Mesenchymal stem cell (in vitro differentiated cells and primary cell): ENCODE measurements at regions not wholly inside any gene's neighbourhood (a gene's known extent, or its start where the extent isn't known, plus 50 kb on each side); places are given as distances from the start of the nearest gene placed in this dataset.

ENCODE experiments used
- DNase-seq: peaks from one replicate; pipeline ENCODE4 v3.0.0-alpha.2; 2013
- H2AFZ ChIP-seq: one replicate; pipeline ENCODE4 v1.6.1; 2013; ENCODE audit warnings: low read depth, mild to moderate bottlenecking, control low read depth, inconsistent platforms, low read length, moderate library complexity
- H2AK5ac ChIP-seq: 2 replicates; pipeline ENCODE4 v1.6.1; 2013; ENCODE audit warnings: low read length, moderate library complexity, mild to moderate bottlenecking, inconsistent platforms; ENCODE audit not compliant: severe bottlenecking
- H2BK120ac ChIP-seq: one replicate; pipeline ENCODE4 v1.6.1; 2013; ENCODE audit warnings: low read depth, mild to moderate bottlenecking, inconsistent platforms, low read length, moderate library complexity
- H2BK12ac ChIP-seq, 2 experiments: one replicate each; pipeline ENCODE4 v1.6.1; 2013; ENCODE audit warnings: inconsistent platforms in 2 of 2, low read length in 2 of 2, mild to moderate bottlenecking in 2 of 2, moderate library complexity in 2 of 2, control low read depth in 1 of 2
- H2BK15ac ChIP-seq: one replicate; pipeline ENCODE4 v1.6.1; 2013; ENCODE audit warnings: mild to moderate bottlenecking, low read depth, inconsistent platforms; ENCODE audit not compliant: poor library complexity, severe bottlenecking
- H2BK5ac ChIP-seq: 2 replicates; pipeline ENCODE4 v1.6.1; 2013; ENCODE audit warnings: low read depth, mild to moderate bottlenecking, low read length, control low read depth, inconsistent platforms; ENCODE audit not compliant: poor library complexity, severe bottlenecking
- H3K14ac ChIP-seq, 2 experiments: one replicate each; pipeline ENCODE4 v1.6.1; 2013; ENCODE audit warnings: inconsistent platforms in 2 of 2, low read length in 2 of 2, control low read depth in 1 of 2, mild to moderate bottlenecking in 1 of 2, moderate library complexity in 1 of 2
- H3K18ac ChIP-seq, 2 experiments: one replicate each; pipeline ENCODE4 v1.6.1; 2013; ENCODE audit warnings: inconsistent platforms in 2 of 2, low read length in 2 of 2, control low read depth in 1 of 2, low read depth in 1 of 2, mild to moderate bottlenecking in 1 of 2
- H3K23ac ChIP-seq, 2 experiments: one replicate each; pipeline ENCODE4 v1.6.1; 2013; ENCODE audit warnings: inconsistent platforms in 2 of 2, low read length in 2 of 2, mild to moderate bottlenecking in 2 of 2, moderate library complexity in 2 of 2, control low read depth in 1 of 2
- H3K27ac ChIP-seq: 2 replicates; pipeline ENCODE4 v1.5.1; 2013; ENCODE audit warnings: mild to moderate bottlenecking, moderate library complexity, low read length, control low read depth, inconsistent platforms; ENCODE audit not compliant: poor library complexity, severe bottlenecking
- H3K27me3 ChIP-seq, 2 experiments: 2 replicates each; pipeline versions ENCODE4 v1.6.1 to v1.7.0; 2013; ENCODE audit warnings: low read length in 2 of 2, mild to moderate bottlenecking in 2 of 2, moderate library complexity in 2 of 2, control low read depth in 1 of 2, inconsistent platforms in 1 of 2; ENCODE audit not compliant: control insufficient read depth in 1 of 2, insufficient read depth in 1 of 2
- H3K36me3 ChIP-seq, 2 experiments: 2 replicates each; pipeline versions ENCODE4 v1.6.1 to v1.7.0; 2013; ENCODE audit warnings: low read length in 2 of 2, control low read depth in 1 of 2, inconsistent platforms in 1 of 2, low read depth in 1 of 2, mild to moderate bottlenecking in 1 of 2; ENCODE audit not compliant: insufficient read depth in 2 of 2, control insufficient read depth in 1 of 2
- H3K4ac ChIP-seq, 2 experiments: one replicate each; pipeline ENCODE4 v1.6.1; 2013; ENCODE audit warnings: inconsistent platforms in 2 of 2, low read length in 2 of 2, mild to moderate bottlenecking in 2 of 2, moderate library complexity in 2 of 2, control low read depth in 1 of 2, low read depth in 1 of 2
- H3K4me1 ChIP-seq: 2 replicates; pipeline ENCODE4 v1.6.1; 2013; ENCODE audit warnings: low read depth, low read length, control low read depth; ENCODE audit not compliant: control insufficient read depth, insufficient read depth
- H3K4me2 ChIP-seq: 2 replicates; pipeline ENCODE4 v1.6.1; 2013; ENCODE audit warnings: low read length, mild to moderate bottlenecking, inconsistent platforms; ENCODE audit not compliant: poor library complexity, severe bottlenecking
- H3K4me3 ChIP-seq, 2 experiments: 2 replicates each; pipeline versions ENCODE4 v1.5.1 to v1.7.0; 2013; ENCODE audit warnings: low read length in 2 of 2, mild to moderate bottlenecking in 2 of 2, control low read depth in 1 of 2, low read depth in 1 of 2; ENCODE audit not compliant: insufficient read depth in 1 of 2
- H3K79me1 ChIP-seq: replicated peaks from 2 replicates; pipeline ENCODE4 v1.6.1; 2013; ENCODE audit warnings: mild to moderate bottlenecking, control low read depth, low read length, inconsistent platforms; ENCODE audit not compliant: poor library complexity, severe bottlenecking
- H3K9ac ChIP-seq: 2 replicates; pipeline ENCODE4 v1.7.0; 2013; ENCODE audit warnings: mild to moderate bottlenecking, low read length, moderate library complexity
- H3K9me3 ChIP-seq: 2 replicates; pipeline ENCODE4 v1.7.0; 2013; ENCODE audit warnings: mild to moderate bottlenecking, low read length; ENCODE audit not compliant: control insufficient read depth
- H4K8ac ChIP-seq: one replicate; pipeline ENCODE4 v1.6.1; 2013; ENCODE audit warnings: inconsistent platforms, mild to moderate bottlenecking, low read length, moderate library complexity
- H4K91ac ChIP-seq: one replicate; pipeline ENCODE4 v1.6.1; 2013; ENCODE audit warnings: mild to moderate bottlenecking, low read length, inconsistent platforms
- WGBS: methylation state at CpG from one replicate; pipeline ENCODE4 v1.1.7; 2013; ENCODE audit warnings: mixed read lengths; 5-methylcytosine and 5-hydroxymethylcytosine counted together

DNA sequence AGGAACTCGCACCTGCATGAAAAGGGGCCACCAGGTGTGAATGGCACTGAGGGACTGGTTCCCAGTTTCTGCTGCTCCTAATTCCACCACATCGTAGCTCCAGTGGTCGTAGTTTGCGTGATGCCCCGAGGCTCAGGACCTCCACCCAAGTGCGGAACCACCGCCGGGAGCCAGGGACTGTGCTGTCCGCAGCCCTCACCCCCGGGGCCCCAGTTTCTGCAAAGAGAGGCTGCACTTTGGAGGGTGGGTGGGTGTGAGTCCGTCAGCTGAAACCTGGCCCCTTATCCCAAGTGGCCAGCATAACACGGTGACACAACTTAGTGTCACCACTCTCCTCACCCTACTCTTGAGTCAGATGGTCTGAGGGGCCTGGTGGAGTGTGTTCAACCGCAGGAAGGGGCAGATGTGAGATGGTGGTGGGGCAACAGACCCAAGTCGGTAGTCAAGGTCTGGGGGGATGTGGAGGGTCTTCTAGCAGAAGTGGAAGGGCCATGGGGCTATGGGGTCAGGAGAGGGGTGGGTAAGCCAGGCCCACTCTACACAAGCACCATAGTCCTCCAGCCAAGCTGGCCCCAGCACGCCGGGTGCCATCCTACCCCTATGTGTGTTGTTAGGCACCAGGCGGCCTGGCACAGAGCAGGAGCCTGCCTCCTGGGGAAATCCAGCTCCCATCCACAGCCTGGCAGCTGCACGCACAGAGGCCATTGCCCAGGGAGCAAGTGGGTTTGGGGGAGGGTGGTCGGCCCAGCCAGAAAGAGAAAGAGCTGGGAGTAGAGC, 1301.6 kb downstream of the UQCRFS1 start:
- H3K36me3 ChIP-seq, result no peaks in the 10 kb centered on the region
- no peaks in the 10 kb centered on the region for H3K4me1 ChIP-seq
- no peak overlapping the region for H3K4me2 ChIP-seq
- H3K27me3 ChIP-seq, result no peaks in the 10 kb centered on the region
- no peak overlapping the region for H3K27ac ChIP-seq
- no peak overlapping the region for H3K9ac ChIP-seq
- WGBS, result 75% methylated on average over 15 of the region's 19 CpGs
- H3K14ac ChIP-seq, result no peak overlapping the region
- no peak overlapping the region for H3K4ac ChIP-seq
- no peak for DNase-seq
- no peak overlapping the region for H2BK15ac ChIP-seq
- no peak overlapping the region for H3K23ac ChIP-seq
- no peak overlapping the region for H4K8ac ChIP-seq
- H3K18ac ChIP-seq, result no peak overlapping the region
- H2AK5ac ChIP-seq, result no peak overlapping the region
- H2BK5ac ChIP-seq, result no peak overlapping the region
- H2BK12ac ChIP-seq, result no peak overlapping the region
- H3K9me3 ChIP-seq, result no peaks in the 10 kb centered on the region
- no peak overlapping the region for H4K91ac ChIP-seq
- no peak overlapping the region for H2AFZ ChIP-seq
- H2BK120ac ChIP-seq, result no peak overlapping the region
- no peaks in the 10 kb centered on the region for H3K79me1 ChIP-seq
- H3K4me3 ChIP-seq, result no peak overlapping the region

DNA sequence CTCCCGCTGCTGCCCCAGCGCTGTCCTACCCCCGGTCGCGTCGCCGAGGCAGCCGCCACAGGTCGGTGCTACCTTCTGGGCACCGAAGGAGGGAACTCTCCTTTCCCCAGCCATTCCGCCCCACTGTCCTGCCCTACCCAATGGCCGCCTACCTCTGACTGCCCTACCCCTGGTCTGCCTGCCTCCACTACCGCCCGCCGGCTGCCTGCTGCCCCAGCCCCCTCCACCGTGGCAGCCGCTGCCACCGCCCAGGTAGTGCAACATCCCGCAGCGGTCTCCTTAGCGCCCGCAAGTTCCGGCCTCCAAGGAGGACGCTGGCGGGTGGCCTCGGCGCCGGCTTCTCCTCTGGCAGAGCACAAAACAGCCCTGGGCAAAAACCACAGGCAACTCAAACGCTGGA, 1303.1 kb downstream of the UQCRFS1 start:
- no peak overlapping the region for H3K4me2 ChIP-seq
- no peak overlapping the region for H3K18ac ChIP-seq
- no peak overlapping the region for H2AFZ ChIP-seq
- H3K23ac ChIP-seq, result no peak overlapping the region
- 95% methylated on average over 28 of the region's 29 CpGs for WGBS
- no peak overlapping the region for H4K8ac ChIP-seq
- H3K4me3 ChIP-seq, result no peak overlapping the region
- no peak overlapping the region for H3K4ac ChIP-seq
- H2BK15ac ChIP-seq, result no peak overlapping the region
- no peaks in the 10 kb centered on the region for H3K27me3 ChIP-seq
- no peak overlapping the region for H4K91ac ChIP-seq
- no peak overlapping the region for H3K14ac ChIP-seq
- no peak overlapping the region for H2BK120ac ChIP-seq
- no peak overlapping the region for H2BK5ac ChIP-seq
- no peak overlapping the region for H2BK12ac ChIP-seq
- H3K36me3 ChIP-seq, result no peaks in the 10 kb centered on the region
- H3K9ac ChIP-seq, result no peak overlapping the region
- no peaks in the 10 kb centered on the region for H3K4me1 ChIP-seq
- DNase-seq, result no peak
- no peaks in the 10 kb centered on the region for H3K9me3 ChIP-seq
- H3K27ac ChIP-seq, result no peak overlapping the region
- H2AK5ac ChIP-seq, result no peak overlapping the region
- H3K79me1 ChIP-seq, result no peaks in the 10 kb centered on the region

DNA sequence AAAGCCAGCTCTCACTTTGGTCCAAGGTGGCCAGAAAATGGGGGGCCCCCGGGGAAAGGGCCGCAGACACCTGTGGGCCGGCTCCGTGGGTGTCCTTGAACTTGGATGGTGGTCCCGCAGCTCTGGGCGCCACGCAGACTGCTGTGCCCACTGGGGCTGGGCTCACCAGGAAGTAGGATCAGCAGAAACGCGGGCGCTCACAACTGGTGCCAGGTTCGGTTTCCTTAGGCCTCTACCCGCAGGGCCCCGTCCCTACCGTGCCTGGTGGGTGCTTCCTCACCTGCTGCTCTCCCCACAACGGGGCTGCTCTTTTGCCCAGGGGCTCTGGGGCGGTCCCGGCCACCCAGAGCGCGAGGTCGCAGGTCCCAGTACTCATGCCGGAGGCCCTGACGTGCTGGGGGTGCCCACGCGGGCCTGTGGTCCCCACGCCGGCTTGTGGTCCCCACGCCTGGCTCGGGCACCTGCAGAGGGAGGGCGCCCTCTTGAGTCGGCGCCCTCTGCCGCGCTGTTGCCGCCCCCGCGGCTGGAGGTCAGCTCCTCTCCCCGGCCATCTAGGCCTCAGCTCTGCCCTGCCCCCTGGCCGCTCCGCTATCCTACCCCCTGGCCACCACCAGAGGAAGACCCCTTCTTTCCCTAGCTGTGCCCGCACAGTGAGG, 1303.6 kb downstream of the UQCRFS1 start:
- H2BK15ac ChIP-seq, result no peak overlapping the region
- no peak overlapping the region for H3K4me3 ChIP-seq
- no peak overlapping the region for H3K23ac ChIP-seq
- no peak overlapping the region for H2BK5ac ChIP-seq
- no peaks in the 10 kb centered on the region for H3K36me3 ChIP-seq
- H2BK120ac ChIP-seq, result no peak overlapping the region
- H3K14ac ChIP-seq, result no peak overlapping the region
- H3K27me3 ChIP-seq, result no peaks in the 10 kb centered on the region
- H4K91ac ChIP-seq, result no peak overlapping the region
- H3K27ac ChIP-seq, result no peak overlapping the region
- no peak overlapping the region for H3K18ac ChIP-seq
- WGBS, result 90% methylated on average over 39 of the region's 40 CpGs
- no peak overlapping the region for H2AK5ac ChIP-seq
- DNase-seq, result no peak
- no peak overlapping the region for H2AFZ ChIP-seq
- H3K9ac ChIP-seq, result no peak overlapping the region
- no peaks in the 10 kb centered on the region for H3K9me3 ChIP-seq
- H2BK12ac ChIP-seq, result no peak overlapping the region
- H3K4me2 ChIP-seq, result no peak overlapping the region
- no peaks in the 10 kb centered on the region for H3K79me1 ChIP-seq
- H4K8ac ChIP-seq, result no peak overlapping the region
- no peaks in the 10 kb centered on the region for H3K4me1 ChIP-seq
- no peak overlapping the region for H3K4ac ChIP-seq

DNA sequence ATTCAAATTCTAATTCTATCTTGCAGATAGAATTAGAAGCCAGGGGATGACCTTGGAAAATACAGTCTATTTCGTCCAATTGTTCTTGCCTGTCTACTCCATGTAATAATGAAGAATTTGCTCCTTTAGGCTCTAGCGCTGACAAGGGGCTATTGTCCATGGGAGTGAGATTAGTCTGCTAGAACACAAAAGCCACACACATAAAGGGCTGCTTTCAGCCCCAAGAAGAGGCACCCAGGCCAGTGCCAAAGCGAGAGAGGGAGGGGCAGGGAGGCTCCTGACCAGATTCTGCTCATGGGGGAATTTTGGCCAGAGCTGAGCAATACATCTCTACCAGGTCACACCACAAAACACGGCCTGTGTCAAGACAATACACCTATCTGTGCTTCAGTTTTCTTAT, 1306.9 kb downstream of the UQCRFS1 start:
- no peaks in the 10 kb centered on the region for H3K36me3 ChIP-seq
- no peak overlapping the region for H2BK120ac ChIP-seq
- WGBS, result 0% methylated on average over 1 of the region's 4 CpGs
- no peak overlapping the region for H3K14ac ChIP-seq
- H2BK5ac ChIP-seq, result no peak overlapping the region
- H3K4me3 ChIP-seq, result no peak overlapping the region
- H3K4me2 ChIP-seq, result no peak overlapping the region
- no peak overlapping the region for H3K27ac ChIP-seq
- H2AK5ac ChIP-seq, result no peak overlapping the region
- no peak overlapping the region for H2BK12ac ChIP-seq
- H3K4ac ChIP-seq, result no peak overlapping the region
- no peak overlapping the region for H2AFZ ChIP-seq
- H3K27me3 ChIP-seq, result no peaks in the 10 kb centered on the region
- H4K8ac ChIP-seq, result no peak overlapping the region
- H3K18ac ChIP-seq, result no peak overlapping the region
- no peak overlapping the region for H2BK15ac ChIP-seq
- H4K91ac ChIP-seq, result no peak overlapping the region
- no peaks in the 10 kb centered on the region for H3K4me1 ChIP-seq
- no peak for DNase-seq
- H3K23ac ChIP-seq, result no peak overlapping the region
- no peak overlapping the region for H3K9ac ChIP-seq
- H3K9me3 ChIP-seq, result no peaks in the 10 kb centered on the region
- no peaks in the 10 kb centered on the region for H3K79me1 ChIP-seq
